ENCODE measurements at regions not wholly inside any gene's neighbourhood (a gene's known extent, or its start where the extent isn't known, plus 50 kb on each side); places are given as distances from the start of the nearest gene placed in this dataset.

DNA sequence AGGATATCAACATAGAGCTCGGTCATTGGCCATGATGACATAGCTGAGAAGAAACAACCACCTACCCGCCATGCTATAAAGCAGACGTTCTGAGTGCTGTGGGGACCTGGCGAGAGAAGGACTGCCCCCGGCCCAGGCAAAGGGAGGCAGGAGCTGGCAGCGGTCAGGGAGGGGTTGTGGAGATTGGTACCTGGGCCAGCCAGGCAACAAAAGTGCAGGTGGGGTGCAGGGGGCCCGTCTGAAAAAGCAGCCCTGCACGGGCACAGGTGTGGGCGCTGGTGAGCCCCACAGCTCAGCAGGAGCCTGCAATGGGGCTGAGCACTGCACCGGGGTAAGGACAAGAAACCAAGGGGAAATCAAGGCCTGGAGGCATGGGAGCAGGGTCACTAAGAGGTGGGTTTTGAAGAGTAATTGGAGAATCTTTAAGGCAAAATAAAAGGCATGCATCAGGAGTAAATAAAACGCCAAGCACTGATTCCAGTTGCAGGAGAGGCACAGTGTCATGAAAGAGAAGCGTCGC is 464.0 kb downstream of the EIPR1 start:
- TF ChIP-seq, protein P1, sequence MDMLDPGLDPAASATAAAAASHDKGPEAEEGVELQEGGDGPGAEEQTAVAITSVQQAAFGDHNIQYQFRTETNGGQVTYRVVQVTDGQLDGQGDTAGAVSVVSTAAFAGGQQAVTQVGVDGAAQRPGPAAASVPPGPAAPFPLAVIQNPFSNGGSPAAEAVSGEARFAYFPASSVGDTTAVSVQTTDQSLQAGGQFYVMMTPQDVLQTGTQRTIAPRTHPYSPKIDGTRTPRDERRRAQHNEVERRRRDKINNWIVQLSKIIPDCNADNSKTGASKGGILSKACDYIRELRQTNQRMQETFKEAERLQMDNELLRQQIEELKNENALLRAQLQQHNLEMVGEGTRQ (IDR thresholded peaks at IDR 0.05; ENCODE audit: borderline replicate concordance, low read depth, low read length): no peak
- TF ChIP-seq NRF1 (IDR thresholded peaks at IDR 0.05; ENCODE audit: low read depth, low read length): no peak
- TF ChIP-seq RCOR1 (IDR thresholded peaks at IDR 0.05; ENCODE audit: low read length): no peak
- H3F3A ChIP-seq (replicated peaks; ENCODE audit: insufficient read depth): no peaks in the 10 kb centered on the region
- no peaks in the 10 kb centered on the region for H3K27me3 ChIP-seq (ENCODE audit: insufficient read depth)
- DNase-seq: no peak
- H3K4me2 ChIP-seq: no peak overlapping the region
- no peaks in the 10 kb centered on the region for H3K36me3 ChIP-seq (replicated peaks in 1 of 2; ENCODE audit: control insufficient read depth in 1 of 2, insufficient read depth in 2 of 2, low read length in 1 of 2)
- no peak overlapping the region for H3K27ac ChIP-seq (ENCODE audit: low read depth in 2 of 2, low read length in 1 of 2)
- no peaks in the 10 kb centered on the region for H4K20me1 ChIP-seq (ENCODE audit: insufficient read depth)
- H3K4me3 ChIP-seq (ENCODE audit: low read depth in 2 of 2, low read length in 1 of 2): no peak overlapping the region
- POLR2A ChIA-PET: no interaction called here
- peaks cover 11% of the 10 kb centered on the region; the same call in 1 of the 2 replicates for H3K9me3 ChIP-seq
- no peaks in the 10 kb centered on the region; the same call in 1 of the 2 replicates for H3K9me2 ChIP-seq
- no peaks in the 10 kb centered on the region for H3K79me2 ChIP-seq (ENCODE audit: insufficient read depth)
- 36% methylated on average over 13 of the region's 13 CpGs for WGBS (ENCODE audit: low lambda C conversion rate)
- no peak overlapping the region for H2AFZ ChIP-seq (ENCODE audit: low read depth)
- H3K9ac ChIP-seq: no peak overlapping the region
- CTCF ChIA-PET: interaction anchor here (0.5 to 1.2 kb wide), 4 partner anchors 12 to 157 kb away, joined by 3 to 5 read pairs (median 4); no protein-coding TSS in a partner anchor
- peaks cover 0 to 5% of the 10 kb centered on the region in 2 experiments; a peak in 1 of 4 replicates for H3K4me1 ChIP-seq (ENCODE audit: control insufficient read depth in 1 of 2, insufficient read depth in 2 of 2, low read depth in 1 of 2, low read length in 1 of 2)

DNA sequence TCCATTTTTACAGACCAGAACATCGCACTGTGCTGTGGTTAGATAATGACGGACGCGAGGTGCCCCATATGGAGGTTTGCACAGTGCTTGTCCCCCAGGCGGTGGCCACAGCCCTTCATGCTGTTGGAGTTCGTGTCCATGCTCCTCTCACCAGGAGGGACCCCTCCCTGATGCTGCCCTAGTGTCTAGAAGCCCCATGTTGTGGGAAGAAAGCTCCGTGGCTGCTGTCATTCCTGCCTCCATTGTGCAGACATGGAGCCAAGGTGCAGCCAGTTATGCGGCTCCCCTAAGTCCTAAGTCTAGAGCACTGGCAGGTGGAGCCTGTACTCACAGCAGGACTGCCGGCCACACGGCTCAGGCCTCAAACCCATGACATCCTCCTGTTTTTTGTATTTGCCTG is 464.9 kb downstream of the EIPR1 start:
- Histone ChIP-seq H3K79me2 (ENCODE audit: insufficient read depth) (no peaks in the 10 kb centered on the region), H3K4me1 (ENCODE audit: control insufficient read depth in 1 of 2, insufficient read depth in 2 of 2, low read depth in 1 of 2, low read length in 1 of 2) (peaks cover 0 to 10% of the 10 kb centered on the region in 2 experiments; a peak in 1 of 4 replicates), H3K4me3 (ENCODE audit: low read depth in 2 of 2, low read length in 1 of 2) (no peak overlapping the region), H3K9me2 (no peaks in the 10 kb centered on the region; the same call in 1 of the 2 replicates), H3K36me3 (replicated peaks in 1 of 2; ENCODE audit: control insufficient read depth in 1 of 2, insufficient read depth in 2 of 2, low read length in 1 of 2) (no peaks in the 10 kb centered on the region), H3K27ac (ENCODE audit: low read depth in 2 of 2, low read length in 1 of 2) (no peak overlapping the region), H2AFZ (ENCODE audit: low read depth) (no peak overlapping the region), H3K9ac (no peak overlapping the region), H3K4me2 (no peak overlapping the region), H3K9me3 (peaks cover 11% of the 10 kb centered on the region; the same call in 1 of the 2 replicates), H3K27me3 (ENCODE audit: insufficient read depth) (no peaks in the 10 kb centered on the region), H3F3A (replicated peaks; ENCODE audit: insufficient read depth) (no peaks in the 10 kb centered on the region), H4K20me1 (ENCODE audit: insufficient read depth) (no peaks in the 10 kb centered on the region)
- DNase-seq: no peak
- POLR2A ChIA-PET: no interaction called here
- CTCF ChIA-PET: no interaction called here
- TF ChIP-seq, protein P2, sequence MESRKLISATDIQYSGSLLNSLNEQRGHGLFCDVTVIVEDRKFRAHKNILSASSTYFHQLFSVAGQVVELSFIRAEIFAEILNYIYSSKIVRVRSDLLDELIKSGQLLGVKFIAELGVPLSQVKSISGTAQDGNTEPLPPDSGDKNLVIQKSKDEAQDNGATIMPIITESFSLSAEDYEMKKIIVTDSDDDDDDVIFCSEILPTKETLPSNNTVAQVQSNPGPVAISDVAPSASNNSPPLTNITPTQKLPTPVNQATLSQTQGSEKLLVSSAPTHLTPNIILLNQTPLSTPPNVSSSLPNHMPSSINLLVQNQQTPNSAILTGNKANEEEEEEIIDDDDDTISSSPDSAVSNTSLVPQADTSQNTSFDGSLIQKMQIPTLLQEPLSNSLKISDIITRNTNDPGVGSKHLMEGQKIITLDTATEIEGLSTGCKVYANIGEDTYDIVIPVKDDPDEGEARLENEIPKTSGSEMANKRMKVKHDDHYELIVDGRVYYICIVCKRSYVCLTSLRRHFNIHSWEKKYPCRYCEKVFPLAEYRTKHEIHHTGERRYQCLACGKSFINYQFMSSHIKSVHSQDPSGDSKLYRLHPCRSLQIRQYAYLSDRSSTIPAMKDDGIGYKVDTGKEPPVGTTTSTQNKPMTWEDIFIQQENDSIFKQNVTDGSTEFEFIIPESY (IDR thresholded peaks at IDR 0.05; ENCODE audit: borderline replicate concordance, low read depth): no peak
- TF ChIP-seq MXI1 (IDR thresholded peaks at IDR 0.05; ENCODE audit: low read depth, low read length): no peak
- no peak for TF ChIP-seq GATA2 (CRISPR knock-in tag; IDR thresholded peaks at IDR 0.05)
- no peak for TF ChIP-seq TEAD4 (IDR thresholded peaks at IDR 0.05; ENCODE audit: borderline replicate concordance, insufficient read depth)
- TF ChIP-seq TAF1 (IDR thresholded peaks at IDR 0.05; ENCODE audit: borderline replicate concordance, low read depth, low read length): no peak
- TF ChIP-seq SMC3 (IDR thresholded peaks at IDR 0.05; ENCODE audit: low read depth, low read length): no peak
- TF ChIP-seq EZH2phosphoT487 (IDR thresholded peaks at IDR 0.05; ENCODE audit: borderline replicate concordance, low read depth): no peak
- no peak for TF ChIP-seq NFIC (IDR thresholded peaks at IDR 0.05; ENCODE audit: borderline replicate concordance)
- no peak for TF ChIP-seq POLR2AphosphoS5 (IDR thresholded peaks at IDR 0.05; ENCODE audit: low read depth, low read length)
- TF ChIP-seq ELF1 (IDR thresholded peaks at IDR 0.05): no peak
- TF ChIP-seq, protein P3, sequence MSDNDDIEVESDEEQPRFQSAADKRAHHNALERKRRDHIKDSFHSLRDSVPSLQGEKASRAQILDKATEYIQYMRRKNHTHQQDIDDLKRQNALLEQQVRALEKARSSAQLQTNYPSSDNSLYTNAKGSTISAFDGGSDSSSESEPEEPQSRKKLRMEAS (IDR thresholded peaks at IDR 0.05; ENCODE audit: low read depth): no peak
- TF ChIP-seq, protein P4, sequence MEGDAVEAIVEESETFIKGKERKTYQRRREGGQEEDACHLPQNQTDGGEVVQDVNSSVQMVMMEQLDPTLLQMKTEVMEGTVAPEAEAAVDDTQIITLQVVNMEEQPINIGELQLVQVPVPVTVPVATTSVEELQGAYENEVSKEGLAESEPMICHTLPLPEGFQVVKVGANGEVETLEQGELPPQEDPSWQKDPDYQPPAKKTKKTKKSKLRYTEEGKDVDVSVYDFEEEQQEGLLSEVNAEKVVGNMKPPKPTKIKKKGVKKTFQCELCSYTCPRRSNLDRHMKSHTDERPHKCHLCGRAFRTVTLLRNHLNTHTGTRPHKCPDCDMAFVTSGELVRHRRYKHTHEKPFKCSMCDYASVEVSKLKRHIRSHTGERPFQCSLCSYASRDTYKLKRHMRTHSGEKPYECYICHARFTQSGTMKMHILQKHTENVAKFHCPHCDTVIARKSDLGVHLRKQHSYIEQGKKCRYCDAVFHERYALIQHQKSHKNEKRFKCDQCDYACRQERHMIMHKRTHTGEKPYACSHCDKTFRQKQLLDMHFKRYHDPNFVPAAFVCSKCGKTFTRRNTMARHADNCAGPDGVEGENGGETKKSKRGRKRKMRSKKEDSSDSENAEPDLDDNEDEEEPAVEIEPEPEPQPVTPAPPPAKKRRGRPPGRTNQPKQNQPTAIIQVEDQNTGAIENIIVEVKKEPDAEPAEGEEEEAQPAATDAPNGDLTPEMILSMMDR (IDR thresholded peaks at IDR 0.05): no peak
- no peak for TF ChIP-seq RAD21 (IDR thresholded peaks at IDR 0.05; ENCODE audit: low read length)
- TF ChIP-seq SIN3A (IDR thresholded peaks at IDR 0.05; ENCODE audit: borderline replicate concordance, low read depth, low read length): no peak
- no peak for TF ChIP-seq YY1 (IDR thresholded peaks at IDR 0.05; ENCODE audit: low read depth)
- WGBS (ENCODE audit: low lambda C conversion rate): 53% methylated on average over 10 of the region's 10 CpGs
